ENCODE measurements at regions not wholly inside any gene's neighbourhood (a gene's known extent, or its start where the extent isn't known, plus 50 kb on each side); places are given as distances from the start of the nearest gene placed in this dataset.

GRCh38 chr15:98146031-98146820, 185.7 kb downstream of the ARRDC4 start:
- TF ChIP-seq CTCF (conservative IDR thresholded peaks at IDR 0.05) (no peak), ZFX (IDR thresholded peaks at IDR 0.05) (no peak)
